ENCODE measurements at regions not wholly inside any gene's neighbourhood (a gene's known extent, or its start where the extent isn't known, plus 50 kb on each side); places are given as distances from the start of the nearest gene placed in this dataset.

DNA sequence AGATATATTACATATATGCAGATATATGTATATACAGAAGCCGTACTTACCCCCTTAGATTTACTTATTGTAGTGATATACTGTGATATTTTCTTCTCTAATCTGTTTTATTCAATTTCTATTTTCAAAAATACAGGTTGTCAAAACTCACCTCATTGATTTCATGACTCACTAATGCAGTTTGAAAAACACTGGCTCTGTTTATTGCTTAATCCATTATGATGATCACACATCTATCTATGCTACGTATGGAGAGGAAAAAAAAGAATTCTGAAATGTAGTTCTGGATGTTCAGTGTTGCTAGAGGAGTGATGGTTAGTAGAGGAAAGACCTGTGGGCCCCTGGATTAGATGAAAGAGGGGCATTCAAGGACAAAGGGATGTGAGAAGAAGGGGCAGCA is 121.0 kb upstream of the RPS23 start:
- intact Hi-C loops (cut with micrococcal nuclease; ENCODE audit: unreplicated experiment) = no loop called here
- no peak for DNase-seq (ENCODE audit: low spot score)
- no peak overlapping the region for H3K4me3 ChIP-seq (ENCODE audit: low read depth, low read length, poor library complexity, severe bottlenecking)
- ChIA-PET POLR2A (ENCODE audit: low non-redundant PET) (no interaction called here), CTCF (no interaction called here)
- no peaks in the 10 kb centered on the region for H3K36me3 ChIP-seq (ENCODE audit: insufficient read depth, low read length, poor library complexity, severe bottlenecking)
- no peaks in the 10 kb centered on the region for H3K27me3 ChIP-seq (replicated peaks; ENCODE audit: insufficient read depth, low read depth, low read length, poor library complexity)
- no peaks in the 10 kb centered on the region for H3K4me1 ChIP-seq (ENCODE audit: insufficient read depth, low read length, poor library complexity, severe bottlenecking)
- no TSS peak for BruUV-seq (replicated peaks)
- H3K9me3 ChIP-seq (ENCODE audit: low read depth, low read length, poor library complexity, severe bottlenecking) = no peaks in the 10 kb centered on the region
- TF ChIP-seq, protein P1, sequence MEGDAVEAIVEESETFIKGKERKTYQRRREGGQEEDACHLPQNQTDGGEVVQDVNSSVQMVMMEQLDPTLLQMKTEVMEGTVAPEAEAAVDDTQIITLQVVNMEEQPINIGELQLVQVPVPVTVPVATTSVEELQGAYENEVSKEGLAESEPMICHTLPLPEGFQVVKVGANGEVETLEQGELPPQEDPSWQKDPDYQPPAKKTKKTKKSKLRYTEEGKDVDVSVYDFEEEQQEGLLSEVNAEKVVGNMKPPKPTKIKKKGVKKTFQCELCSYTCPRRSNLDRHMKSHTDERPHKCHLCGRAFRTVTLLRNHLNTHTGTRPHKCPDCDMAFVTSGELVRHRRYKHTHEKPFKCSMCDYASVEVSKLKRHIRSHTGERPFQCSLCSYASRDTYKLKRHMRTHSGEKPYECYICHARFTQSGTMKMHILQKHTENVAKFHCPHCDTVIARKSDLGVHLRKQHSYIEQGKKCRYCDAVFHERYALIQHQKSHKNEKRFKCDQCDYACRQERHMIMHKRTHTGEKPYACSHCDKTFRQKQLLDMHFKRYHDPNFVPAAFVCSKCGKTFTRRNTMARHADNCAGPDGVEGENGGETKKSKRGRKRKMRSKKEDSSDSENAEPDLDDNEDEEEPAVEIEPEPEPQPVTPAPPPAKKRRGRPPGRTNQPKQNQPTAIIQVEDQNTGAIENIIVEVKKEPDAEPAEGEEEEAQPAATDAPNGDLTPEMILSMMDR (conservative IDR thresholded peaks at IDR 0.05; ENCODE audit: low read depth, low read length) = no peak
- no peak for TF ChIP-seq EZH2 (IDR thresholded peaks at IDR 0.05; ENCODE audit: borderline replicate concordance, low read depth, low read length, poor library complexity, severe bottlenecking)
- H3K27ac ChIP-seq (ENCODE audit: low read depth, low read length, poor library complexity, severe bottlenecking) = no peak overlapping the region

DNA sequence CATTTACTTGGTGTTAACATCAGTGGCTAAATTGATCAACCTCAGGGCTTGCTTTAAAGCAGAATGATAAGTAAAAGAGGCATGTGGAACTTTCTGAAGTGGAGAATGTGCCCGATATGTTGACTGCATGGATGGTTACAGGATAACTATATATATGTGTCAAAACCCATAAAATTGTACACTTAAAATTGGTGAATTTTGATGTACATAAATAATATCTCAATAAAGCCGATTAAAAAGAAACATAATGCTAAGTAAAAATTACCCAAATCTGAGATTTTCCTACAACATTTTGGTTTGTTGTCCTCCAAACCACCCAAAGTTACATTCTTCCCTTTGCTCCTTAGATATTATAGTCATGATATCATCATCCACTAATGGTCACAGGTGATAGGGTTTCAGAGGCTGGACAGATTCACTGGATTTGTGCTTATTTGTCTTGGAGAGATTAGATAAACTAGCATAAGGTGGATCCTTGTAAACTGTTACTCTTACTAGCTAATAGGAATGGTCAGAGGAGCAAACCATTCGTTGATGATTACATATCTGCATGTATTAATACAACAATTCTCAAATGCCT is 119.7 kb upstream of the RPS23 start:
- no TSS peak for BruUV-seq (replicated peaks)

DNA sequence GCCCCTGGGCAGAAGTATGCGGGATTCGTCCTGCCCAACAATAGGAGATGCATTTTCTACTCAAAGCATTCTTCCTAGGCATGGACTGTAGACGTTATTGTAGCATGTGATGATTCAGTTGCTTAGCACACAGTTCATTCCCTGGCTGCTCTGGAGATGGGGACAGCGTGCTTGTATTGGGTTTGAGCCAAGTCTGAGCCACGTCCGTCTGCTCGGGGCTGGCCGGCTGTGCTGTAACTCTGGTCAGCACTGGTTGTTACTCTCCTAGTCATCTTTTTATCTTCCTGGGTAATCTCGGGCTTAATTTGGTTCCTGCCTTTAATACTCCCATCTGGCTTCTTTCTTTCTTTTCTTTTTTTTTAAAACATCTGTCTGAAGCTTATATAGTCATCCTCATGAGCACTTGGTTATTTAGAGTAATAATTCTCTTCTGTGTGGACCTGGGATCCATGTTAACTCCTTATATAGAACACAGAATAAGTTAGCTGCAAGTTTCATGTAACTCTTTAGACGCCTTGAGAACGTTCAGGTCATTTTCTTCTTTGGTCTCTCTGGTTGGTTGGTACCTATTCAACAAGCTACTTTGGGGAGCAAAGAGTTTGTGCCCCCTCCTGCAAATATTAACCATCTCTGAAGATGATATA is 118.8 kb upstream of the RPS23 start:
- intact Hi-C loops (cut with micrococcal nuclease; ENCODE audit: unreplicated experiment) = no loop called here
- Histone ChIP-seq H3K27ac (ENCODE audit: low read depth, low read length, poor library complexity, severe bottlenecking) (no peak overlapping the region), H3K36me3 (ENCODE audit: insufficient read depth, low read length, poor library complexity, severe bottlenecking) (no peaks in the 10 kb centered on the region), H3K4me3 (ENCODE audit: low read depth, low read length, poor library complexity, severe bottlenecking) (no peak overlapping the region), H3K4me1 (ENCODE audit: insufficient read depth, low read length, poor library complexity, severe bottlenecking) (no peaks in the 10 kb centered on the region), H3K9me3 (ENCODE audit: low read depth, low read length, poor library complexity, severe bottlenecking) (no peaks in the 10 kb centered on the region), H3K27me3 (replicated peaks; ENCODE audit: insufficient read depth, low read depth, low read length, poor library complexity) (no peaks in the 10 kb centered on the region)
- no peak for DNase-seq (ENCODE audit: low spot score)
- POLR2A ChIA-PET (ENCODE audit: low non-redundant PET) = no interaction called here
- CTCF ChIA-PET = no interaction called here
- BruUV-seq (replicated peaks) = no TSS peak
- no peak for TF ChIP-seq EZH2 (IDR thresholded peaks at IDR 0.05; ENCODE audit: borderline replicate concordance, low read depth, low read length, poor library complexity, severe bottlenecking)
- TF ChIP-seq, protein P1 (conservative IDR thresholded peaks at IDR 0.05; ENCODE audit: low read depth, low read length) = no peak

More for the DNA sequence above, 119.7 kb upstream of the RPS23 start:
- H3K27ac ChIP-seq (ENCODE audit: low read depth, low read length, poor library complexity, severe bottlenecking) = no peak overlapping the region
- H3K4me3 ChIP-seq (ENCODE audit: low read depth, low read length, poor library complexity, severe bottlenecking) = no peak overlapping the region
- H3K36me3 ChIP-seq (ENCODE audit: insufficient read depth, low read length, poor library complexity, severe bottlenecking) = no peaks in the 10 kb centered on the region
- ChIA-PET CTCF (no interaction called here), POLR2A (ENCODE audit: low non-redundant PET) (no interaction called here)
- no peak for TF ChIP-seq EZH2 (IDR thresholded peaks at IDR 0.05; ENCODE audit: borderline replicate concordance, low read depth, low read length, poor library complexity, severe bottlenecking)
- TF ChIP-seq, protein P1 (conservative IDR thresholded peaks at IDR 0.05; ENCODE audit: low read depth, low read length) = no peak
- H3K4me1 ChIP-seq (ENCODE audit: insufficient read depth, low read length, poor library complexity, severe bottlenecking) = no peaks in the 10 kb centered on the region
- intact Hi-C loops (cut with micrococcal nuclease; ENCODE audit: unreplicated experiment) = no loop called here
- H3K9me3 ChIP-seq (ENCODE audit: low read depth, low read length, poor library complexity, severe bottlenecking) = no peaks in the 10 kb centered on the region
- no peaks in the 10 kb centered on the region for H3K27me3 ChIP-seq (replicated peaks; ENCODE audit: insufficient read depth, low read depth, low read length, poor library complexity)
- DNase-seq (ENCODE audit: low spot score) = no peak

Measured in A673 (cell line).